ENCODE measurements at regions not wholly inside any gene's neighbourhood (a gene's known extent, or its start where the extent isn't known, plus 50 kb on each side); places are given as distances from the start of the nearest gene placed in this dataset.
"Not testable (repeated sequence)": the region's sequence is repeated elsewhere in the genome, so short reads cannot be mapped to it uniquely, and the experiment has no call there.

GRCh38 chr2:43071599-43072550 lies 154.5 kb downstream of the ZFP36L2 start:
- no peak for DNase-seq (ENCODE audit: low read depth in 2 of 2)

- DNase-seq (ENCODE audit: low read depth in 2 of 2) = no peak
Measured at GRCh38 chr2:43070676-43071502, 155.5 kb downstream of the ZFP36L2 start.

GRCh38 chr2:43070030-43070429 lies 156.4 kb downstream of the ZFP36L2 start:
- no peak for DNase-seq (ENCODE audit: low read depth in 2 of 2)

- no peak for DNase-seq (ENCODE audit: low read depth in 2 of 2)
Measured at GRCh38 chr2:43068631-43069517, 157.5 kb downstream of the ZFP36L2 start.

- DNase-seq (ENCODE audit: low read depth in 2 of 2) = no peak
Measured at GRCh38 chr2:43068041-43068533, 158.3 kb downstream of the ZFP36L2 start.

- no peak for DNase-seq (ENCODE audit: low read depth in 2 of 2)
Measured at GRCh38 chr2:43067254-43068040, 159.0 kb downstream of the ZFP36L2 start.

GRCh38 chr2:43066541-43067253 lies 159.7 kb downstream of the ZFP36L2 start:
- not testable (repeated sequence) for DNase-seq (ENCODE audit: low read depth in 2 of 2)

GRCh38 chr2:43065871-43066270 lies 160.5 kb downstream of the ZFP36L2 start:
- no peak for DNase-seq (ENCODE audit: low read depth in 2 of 2)

GRCh38 chr2:43065036-43065435 lies 161.4 kb downstream of the ZFP36L2 start:
- no peak for DNase-seq (ENCODE audit: low read depth in 2 of 2)

GRCh38 chr2:43063096-43063495 lies 163.3 kb downstream of the ZFP36L2 start:
- DNase-seq (ENCODE audit: low read depth in 2 of 2) = not testable (repeated sequence)

- DNase-seq (ENCODE audit: low read depth in 2 of 2) = no peak
Measured at GRCh38 chr2:43062058-43062457, 164.3 kb downstream of the ZFP36L2 start.

- DNase-seq (ENCODE audit: low read depth in 2 of 2) = no peak
Measured at GRCh38 chr2:43060390-43061016, 165.9 kb downstream of the ZFP36L2 start.

- peak; percentile 46 to 48 for DNase-seq (ENCODE audit: low read depth in 2 of 2)
Measured at GRCh38 chr2:43059183-43059897, 167.1 kb downstream of the ZFP36L2 start.

- DNase-seq (ENCODE audit: low read depth in 2 of 2) = no peak
Measured at GRCh38 chr2:43058726-43059110, 167.7 kb downstream of the ZFP36L2 start.

GRCh38 chr2:43057742-43058725 lies 168.4 kb downstream of the ZFP36L2 start:
- DNase-seq (ENCODE audit: low read depth in 2 of 2) = no peak

- no peak for DNase-seq (ENCODE audit: low read depth in 2 of 2)
Measured at GRCh38 chr2:43057026-43057741, 169.2 kb downstream of the ZFP36L2 start.

GRCh38 chr2:43055985-43056384 lies 170.4 kb downstream of the ZFP36L2 start:
- no peak for DNase-seq (ENCODE audit: low read depth in 2 of 2)

Data from stimulated activated CD8-positive, alpha-beta memory T cell treated with anti-CD3 and anti-CD28 coated beads, Interleukin-2, amount 100 ng/mL, for 48 hours (primary cell).